Uterus (tissue), 2 donors: ENCODE measurements at regions not wholly inside any gene's neighbourhood (a gene's known extent, or its start where the extent isn't known, plus 50 kb on each side); places are given as distances from the start of the nearest gene placed in this dataset.

Experiments used
- POLR2A ChIP-seq, 2 donors: fragments of 450-650 bp; IDR thresholded peaks; one replicate each; pipeline ENCODE4 v1.6.1; 2016; ENCODE audit warnings: antibody characterized with exemption in 2 of 2, mild to moderate bottlenecking in 1 of 2, moderate library complexity in 1 of 2
- TF ChIP-seq, protein P1 (sequence below), 4 experiments: fragments of 200-600 bp in 2 of 4; fragments of 450-650 bp in 2 of 4; sonication (generic) in 2 of 4; IDR thresholded peaks; one replicate each; pipeline ENCODE4 v1.5.1; 2016 to 2019; ENCODE audit warnings: antibody characterized with exemption in 4 of 4, mild to moderate bottlenecking in 2 of 4, moderate library complexity in 1 of 4

DNA sequence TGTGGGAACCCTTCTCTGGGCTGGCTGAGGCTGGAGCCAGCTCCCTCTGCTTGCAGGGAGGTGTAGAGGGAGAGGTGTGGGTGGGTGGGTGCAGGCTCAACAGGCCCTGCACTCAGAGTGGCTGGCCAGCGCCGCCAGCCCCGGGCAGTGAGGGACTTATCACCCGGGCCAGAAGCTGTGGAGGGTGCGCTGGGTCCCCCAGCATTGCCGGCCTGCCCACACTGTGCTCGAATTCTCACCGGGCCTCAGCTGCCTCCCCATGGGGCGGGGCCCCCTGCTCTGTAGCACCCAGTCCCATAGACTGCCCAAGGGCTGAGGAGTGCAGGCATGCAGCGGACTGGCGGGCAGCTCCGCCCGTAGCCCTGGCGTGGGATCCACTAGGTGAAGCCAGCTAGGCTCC is 190.7 kb upstream of the TAC1 start:
- TF ChIP-seq, protein P1, sequence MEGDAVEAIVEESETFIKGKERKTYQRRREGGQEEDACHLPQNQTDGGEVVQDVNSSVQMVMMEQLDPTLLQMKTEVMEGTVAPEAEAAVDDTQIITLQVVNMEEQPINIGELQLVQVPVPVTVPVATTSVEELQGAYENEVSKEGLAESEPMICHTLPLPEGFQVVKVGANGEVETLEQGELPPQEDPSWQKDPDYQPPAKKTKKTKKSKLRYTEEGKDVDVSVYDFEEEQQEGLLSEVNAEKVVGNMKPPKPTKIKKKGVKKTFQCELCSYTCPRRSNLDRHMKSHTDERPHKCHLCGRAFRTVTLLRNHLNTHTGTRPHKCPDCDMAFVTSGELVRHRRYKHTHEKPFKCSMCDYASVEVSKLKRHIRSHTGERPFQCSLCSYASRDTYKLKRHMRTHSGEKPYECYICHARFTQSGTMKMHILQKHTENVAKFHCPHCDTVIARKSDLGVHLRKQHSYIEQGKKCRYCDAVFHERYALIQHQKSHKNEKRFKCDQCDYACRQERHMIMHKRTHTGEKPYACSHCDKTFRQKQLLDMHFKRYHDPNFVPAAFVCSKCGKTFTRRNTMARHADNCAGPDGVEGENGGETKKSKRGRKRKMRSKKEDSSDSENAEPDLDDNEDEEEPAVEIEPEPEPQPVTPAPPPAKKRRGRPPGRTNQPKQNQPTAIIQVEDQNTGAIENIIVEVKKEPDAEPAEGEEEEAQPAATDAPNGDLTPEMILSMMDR (IDR thresholded peaks at IDR 0.05), result no peak
- no peak for TF ChIP-seq POLR2A (IDR thresholded peaks at IDR 0.05)
